ENCODE measurements at regions not wholly inside any gene's neighbourhood (a gene's known extent, or its start where the extent isn't known, plus 50 kb on each side); places are given as distances from the start of the nearest gene placed in this dataset.

DNA sequence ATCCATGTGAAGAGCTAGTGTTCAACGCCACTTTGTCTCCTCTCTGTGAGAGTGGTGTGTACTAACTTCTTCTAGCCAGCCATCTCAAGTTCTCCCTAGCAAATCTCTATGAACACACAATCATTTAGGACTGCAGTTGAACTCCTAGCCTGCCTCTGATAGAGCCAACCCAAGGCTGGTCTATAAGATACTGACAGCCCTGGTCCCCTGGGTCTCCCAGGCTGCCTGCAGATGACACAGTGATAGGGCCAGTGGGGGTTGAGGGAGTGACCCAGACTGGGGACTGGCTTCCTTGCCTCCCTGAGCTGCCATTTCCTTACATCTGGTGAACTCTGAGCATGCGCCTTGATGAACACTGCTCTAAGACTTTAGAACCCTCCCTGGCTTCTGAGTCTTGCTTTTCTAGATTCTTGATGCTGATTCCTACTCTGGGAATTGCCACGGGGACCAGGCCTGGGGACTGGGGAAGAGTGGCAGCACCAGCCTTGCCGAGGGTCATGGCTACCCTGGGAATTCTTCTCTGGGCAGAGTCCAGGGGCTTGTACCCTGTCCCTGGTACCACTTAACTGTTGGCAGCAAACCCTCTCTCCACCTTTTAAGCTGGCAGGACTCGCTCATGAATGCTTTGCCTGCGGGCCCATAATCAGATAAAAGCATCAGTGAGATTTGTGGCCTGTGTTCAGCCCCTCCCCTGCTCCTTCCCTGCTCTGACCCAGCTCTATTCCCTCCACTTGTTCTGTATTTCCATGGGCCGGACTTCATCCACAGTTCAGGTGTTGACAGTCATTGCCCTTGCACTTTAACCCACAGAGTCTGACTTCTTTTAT, 130.8 kb upstream of the CHD6 start:
- no peak for DNase-seq
- H3K4ac ChIP-seq (ENCODE audit: low read depth, low read length): no peak overlapping the region
- H3K9ac ChIP-seq (ENCODE audit: low read depth, low read length): no peak overlapping the region
- no peak overlapping the region for H3K56ac ChIP-seq (ENCODE audit: extremely low read depth, insufficient read depth, low read length)
- no peak overlapping the region for H2BK120ac ChIP-seq (ENCODE audit: low read depth, low read length)
- intact Hi-C loops (cut with micrococcal nuclease) (no loop called here), in situ Hi-C loops (cut with MboI; ENCODE audit: low sequenced_read_pairs) (no loop called here), dilution Hi-C loops (cut with HindIII; ENCODE audit: low sequenced_read_pairs, unreplicated experiment) (no loop called here)
- H2BK20ac ChIP-seq (ENCODE audit: low read depth, low read length): no peak overlapping the region
- H4K91ac ChIP-seq (ENCODE audit: insufficient read depth, low read depth, low read length): no peak overlapping the region
- H3K27me3 ChIP-seq (ENCODE audit: control insufficient read depth, insufficient read depth, low read length): no peaks in the 10 kb centered on the region
- POLR2A ChIA-PET (ENCODE audit: unreplicated experiment): no interaction called here
- WGBS, 2 experiments (ENCODE audit: extremely low coverage in 2 of 2, insufficient read length in 1 of 2): 49% methylated on average over 3 of the region's 7 CpGs; no CpG with 5 or more reads in 1 of the 2 experiments
- H3K18ac ChIP-seq (ENCODE audit: low read depth, low read length): no peak overlapping the region
- no peaks in the 10 kb centered on the region for H3K9me1 ChIP-seq (ENCODE audit: insufficient read depth, low read length)
- H3K4me3 ChIP-seq (ENCODE audit: insufficient read depth, low read depth, low read length): no peak overlapping the region
- no peak overlapping the region for H2AK5ac ChIP-seq (ENCODE audit: low read depth, low read length)
- H3K4me1 ChIP-seq (ENCODE audit: control insufficient read depth, insufficient read depth, low read length): no peaks in the 10 kb centered on the region
- H3K27ac ChIP-seq (ENCODE audit: insufficient read depth, low read length): no peak overlapping the region
- no peak for ATAC-seq (ENCODE audit: low read depth)
- H2BK15ac ChIP-seq (ENCODE audit: low read depth, low read length): no peak overlapping the region
- H2BK5ac ChIP-seq (ENCODE audit: low read depth, low read length, poor library complexity, severe bottlenecking): no peak overlapping the region
- no peak overlapping the region for H2AFZ ChIP-seq (replicated peaks; ENCODE audit: low read length, poor library complexity)
- no peaks in the 10 kb centered on the region for H3K79me1 ChIP-seq (ENCODE audit: low read depth in 1 of 2, low read length in 2 of 2)
- H3K4me2 ChIP-seq (ENCODE audit: low read depth, low read length): no peak overlapping the region
- H3K23ac ChIP-seq (ENCODE audit: low read depth, low read length): no peak overlapping the region
- no peak overlapping the region for H4K5ac ChIP-seq (ENCODE audit: low read depth, low read length)
- H2AK9ac ChIP-seq (replicated peaks; ENCODE audit: low read depth, low read length, poor library complexity): no peak overlapping the region
- no peak overlapping the region for H3K14ac ChIP-seq (replicated peaks; ENCODE audit: low read depth, low read length)
- CTCF ChIA-PET: no interaction called here
- no peaks in the 10 kb centered on the region for H4K20me1 ChIP-seq (ENCODE audit: insufficient read depth, low read length)
- TF ChIP-seq, protein P1, sequence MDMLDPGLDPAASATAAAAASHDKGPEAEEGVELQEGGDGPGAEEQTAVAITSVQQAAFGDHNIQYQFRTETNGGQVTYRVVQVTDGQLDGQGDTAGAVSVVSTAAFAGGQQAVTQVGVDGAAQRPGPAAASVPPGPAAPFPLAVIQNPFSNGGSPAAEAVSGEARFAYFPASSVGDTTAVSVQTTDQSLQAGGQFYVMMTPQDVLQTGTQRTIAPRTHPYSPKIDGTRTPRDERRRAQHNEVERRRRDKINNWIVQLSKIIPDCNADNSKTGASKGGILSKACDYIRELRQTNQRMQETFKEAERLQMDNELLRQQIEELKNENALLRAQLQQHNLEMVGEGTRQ (IDR thresholded peaks at IDR 0.05; ENCODE audit: low read depth, low read length): no peak
- TF ChIP-seq, protein P2, sequence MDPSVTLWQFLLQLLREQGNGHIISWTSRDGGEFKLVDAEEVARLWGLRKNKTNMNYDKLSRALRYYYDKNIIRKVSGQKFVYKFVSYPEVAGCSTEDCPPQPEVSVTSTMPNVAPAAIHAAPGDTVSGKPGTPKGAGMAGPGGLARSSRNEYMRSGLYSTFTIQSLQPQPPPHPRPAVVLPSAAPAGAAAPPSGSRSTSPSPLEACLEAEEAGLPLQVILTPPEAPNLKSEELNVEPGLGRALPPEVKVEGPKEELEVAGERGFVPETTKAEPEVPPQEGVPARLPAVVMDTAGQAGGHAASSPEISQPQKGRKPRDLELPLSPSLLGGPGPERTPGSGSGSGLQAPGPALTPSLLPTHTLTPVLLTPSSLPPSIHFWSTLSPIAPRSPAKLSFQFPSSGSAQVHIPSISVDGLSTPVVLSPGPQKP (IDR thresholded peaks at IDR 0.05; ENCODE audit: borderline replicate concordance, low read depth, low read length): no peak
- H3K9me3 ChIP-seq (ENCODE audit: control insufficient read depth, insufficient read depth, low read length): no peaks in the 10 kb centered on the region
- H4K8ac ChIP-seq (ENCODE audit: low read depth in 2 of 2, low read length in 2 of 2): no peak overlapping the region
- no peaks in the 10 kb centered on the region for H3K36me3 ChIP-seq (ENCODE audit: control insufficient read depth, insufficient read depth, low read length)
- no TSS peak for BruUV-seq (replicated peaks)
